SK-N-SH (cell line): ENCODE measurements at regions not wholly inside any gene's neighbourhood (a gene's known extent, or its start where the extent isn't known, plus 50 kb on each side); places are given as distances from the start of the nearest gene placed in this dataset.

ENCODE experiments used
- CTCF ChIA-PET: fragments of 300-600, 350-600 bp; formaldehyde crosslinking; extraction: SDS; loops from one replicate; lab custom pipeline; 2021; lab: Yijun Ruan, JAX
- POLR2A ChIA-PET: fragments of 350-600 bp; sonication (Branson Sonifier 250); formaldehyde crosslinking; extraction: SDS; loops from one replicate; lab custom pipeline; 2020; ENCODE audit warnings: antibody characterized with exemption, inconsistent platforms; lab: Yijun Ruan, JAX
- DNase-seq: peaks from one replicate; pipeline ENCODE4 v3.0.0; 2012
- H2AFZ ChIP-seq: fragments of 200-600 bp; sonication (generic); 2 replicates; pipeline ENCODE4 v1.8.1; 2016; ENCODE audit warnings: antibody characterized with exemption, mild to moderate bottlenecking, low read depth
- H3F3A ChIP-seq: fragments of 200-600 bp; sonication (generic); replicated peaks from 2 replicates; pipeline ENCODE3; 2016; ENCODE audit warnings: antibody characterized with exemption, mild to moderate bottlenecking; ENCODE audit not compliant: insufficient read depth
- H3K27ac ChIP-seq, 2 experiments: fragments of 200-500 bp in 1 of 2; fragments of 200-600 bp in 1 of 2; sonication (Bioruptor generic) in 1 of 2; sonication (generic), shearing (Covaris generic) in 1 of 2; 2 replicates each; pipeline versions ENCODE4 v1.5.1 to v1.6.1; 2014 to 2016; ENCODE audit warnings: low read depth in 2 of 2, inconsistent platforms in 1 of 2, low read length in 1 of 2, mild to moderate bottlenecking in 1 of 2, mixed read lengths in 1 of 2
- H3K27me3 ChIP-seq: fragments of 200-600 bp; sonication (generic), shearing (Covaris generic); 2 replicates; pipeline ENCODE4 v1.6.1; 2016; ENCODE audit warnings: mixed run types; ENCODE audit not compliant: insufficient read depth
- H3K36me3 ChIP-seq, 2 experiments: fragments of 200-500 bp in 1 of 2; fragments of 200-600 bp in 1 of 2; sonication (Bioruptor generic) in 1 of 2; sonication (generic) in 1 of 2; replicated peaks in 1 of 2; 2 replicates each; pipeline versions ENCODE3 to v1.5.1; 2014 to 2016; ENCODE audit warnings: low read length in 1 of 2, mild to moderate bottlenecking in 1 of 2; ENCODE audit not compliant: insufficient read depth in 2 of 2, control insufficient read depth in 1 of 2
- H3K4me1 ChIP-seq, 2 experiments: fragments of 200-500 bp in 1 of 2; fragments of 200-600 bp in 1 of 2; sonication (Bioruptor generic) in 1 of 2; sonication (generic), shearing (Covaris generic) in 1 of 2; 2 replicates each; pipeline versions ENCODE4 v1.5.1 to v1.6.1; 2014 to 2016; ENCODE audit warnings: low read depth in 1 of 2, low read length in 1 of 2, mixed run types in 1 of 2; ENCODE audit not compliant: insufficient read depth in 2 of 2, control insufficient read depth in 1 of 2
- H3K4me2 ChIP-seq: fragments of 200-600 bp; sonication (generic), shearing (Covaris generic); 2 replicates; pipeline ENCODE4 v1.6.1; 2017; ENCODE audit warnings: mixed run types
- H3K4me3 ChIP-seq, 2 experiments: fragments of 200-500 bp in 1 of 2; fragments of 200-600 bp in 1 of 2; sonication (Bioruptor generic) in 1 of 2; sonication (generic), shearing (Covaris generic) in 1 of 2; 2 replicates each; pipeline versions ENCODE4 v1.5.1 to v1.8.1; 2014 to 2016; ENCODE audit warnings: low read depth in 2 of 2, inconsistent platforms in 1 of 2, low read length in 1 of 2, mild to moderate bottlenecking in 1 of 2, mixed read lengths in 1 of 2, moderate library complexity in 1 of 2
- H3K79me2 ChIP-seq: fragments of 200-600 bp; sonication (generic); 2 replicates; pipeline ENCODE4 v1.8.1; 2017; ENCODE audit warnings: mild to moderate bottlenecking; ENCODE audit not compliant: insufficient read depth
- H3K9ac ChIP-seq: fragments of 200-600 bp; sonication (generic); 2 replicates; pipeline ENCODE4 v1.6.1; 2017; ENCODE audit warnings: mixed run types
- H3K9me2 ChIP-seq: fragments of 200-600 bp; sonication (generic); 2 replicates; pipeline ENCODE4 v1.6.1; 2017; ENCODE audit warnings: mixed run types
- H3K9me3 ChIP-seq: fragments of 200-600 bp; sonication (generic); 2 replicates; pipeline ENCODE4 v1.6.1; 2017; ENCODE audit warnings: mixed run types, mild to moderate bottlenecking, moderate library complexity
- H4K20me1 ChIP-seq: fragments of 200-600 bp; sonication (generic); 2 replicates; pipeline ENCODE4 v1.6.1; 2017; ENCODE audit warnings: mild to moderate bottlenecking, mixed run types; ENCODE audit not compliant: insufficient read depth
- EP300 ChIP-seq, 2 experiments: IDR thresholded peaks; 2 replicates each; pipeline versions ENCODE4 v1.4.0 to v1.6.1; 2012; ENCODE audit warnings: borderline replicate concordance in 1 of 2, low read depth in 1 of 2, low read length in 1 of 2
- FOXM1 ChIP-seq: IDR thresholded peaks from 2 replicates; pipeline ENCODE4 v1.4.0; 2012; ENCODE audit warnings: low read depth, mild to moderate bottlenecking
- RCOR1 ChIP-seq: fragments of 150-350 bp; IDR thresholded peaks from 2 replicates; pipeline ENCODE4 v1.6.1; 2017; ENCODE audit warnings: antibody characterized with exemption, low read length
- RFX5 ChIP-seq: IDR thresholded peaks from 2 replicates; pipeline ENCODE4 v1.6.1; 2012; ENCODE audit warnings: mild to moderate bottlenecking, improper control_type of control experiment, low read length
- RXRA ChIP-seq: IDR thresholded peaks from 2 replicates; pipeline ENCODE4 v1.4.0; 2012; ENCODE audit warnings: low read depth, mild to moderate bottlenecking, borderline replicate concordance
- SIN3A ChIP-seq: IDR thresholded peaks from 2 replicates; pipeline ENCODE4 v1.6.1; 2012; ENCODE audit warnings: low read depth, mild to moderate bottlenecking, low read length, moderate library complexity, borderline replicate concordance
- TAF1 ChIP-seq: IDR thresholded peaks from 2 replicates; pipeline ENCODE4 v1.6.1; 2012; ENCODE audit warnings: low read depth, mild to moderate bottlenecking, low read length, moderate library complexity, borderline replicate concordance
- whole genome bisulfite sequencing: methylation state at CpG from one replicate; pipeline ENCODE4 v1.1.6; 2017; ENCODE audit warnings: low lambda C conversion rate; 5-methylcytosine and 5-hydroxymethylcytosine counted together
- TF ChIP-seq, protein P1 (sequence below): IDR thresholded peaks from 2 replicates; pipeline ENCODE4 v1.6.1; 2012; ENCODE audit warnings: mild to moderate bottlenecking, low read depth, low read length, moderate library complexity

- Histone ChIP-seq H3K9ac (no peak overlapping the region), H3K36me3 (no peaks in the 10 kb centered on the region), H3K27me3 (no peaks in the 10 kb centered on the region), H4K20me1 (no peaks in the 10 kb centered on the region), H3K9me3 (no peaks in the 10 kb centered on the region), H3K4me1 (no peaks in the 10 kb centered on the region), H3F3A (no peaks in the 10 kb centered on the region), H3K4me2 (no peak overlapping the region), H3K4me3 (no peak overlapping the region), H3K79me2 (no peaks in the 10 kb centered on the region), H3K27ac (no peak overlapping the region), H3K9me2 (no peaks in the 10 kb centered on the region), H2AFZ (no peak overlapping the region)
- DNase-seq: no peak
- TF ChIP-seq FOXM1 (no peak), RXRA (no peak)
- TF ChIP-seq, protein P1, sequence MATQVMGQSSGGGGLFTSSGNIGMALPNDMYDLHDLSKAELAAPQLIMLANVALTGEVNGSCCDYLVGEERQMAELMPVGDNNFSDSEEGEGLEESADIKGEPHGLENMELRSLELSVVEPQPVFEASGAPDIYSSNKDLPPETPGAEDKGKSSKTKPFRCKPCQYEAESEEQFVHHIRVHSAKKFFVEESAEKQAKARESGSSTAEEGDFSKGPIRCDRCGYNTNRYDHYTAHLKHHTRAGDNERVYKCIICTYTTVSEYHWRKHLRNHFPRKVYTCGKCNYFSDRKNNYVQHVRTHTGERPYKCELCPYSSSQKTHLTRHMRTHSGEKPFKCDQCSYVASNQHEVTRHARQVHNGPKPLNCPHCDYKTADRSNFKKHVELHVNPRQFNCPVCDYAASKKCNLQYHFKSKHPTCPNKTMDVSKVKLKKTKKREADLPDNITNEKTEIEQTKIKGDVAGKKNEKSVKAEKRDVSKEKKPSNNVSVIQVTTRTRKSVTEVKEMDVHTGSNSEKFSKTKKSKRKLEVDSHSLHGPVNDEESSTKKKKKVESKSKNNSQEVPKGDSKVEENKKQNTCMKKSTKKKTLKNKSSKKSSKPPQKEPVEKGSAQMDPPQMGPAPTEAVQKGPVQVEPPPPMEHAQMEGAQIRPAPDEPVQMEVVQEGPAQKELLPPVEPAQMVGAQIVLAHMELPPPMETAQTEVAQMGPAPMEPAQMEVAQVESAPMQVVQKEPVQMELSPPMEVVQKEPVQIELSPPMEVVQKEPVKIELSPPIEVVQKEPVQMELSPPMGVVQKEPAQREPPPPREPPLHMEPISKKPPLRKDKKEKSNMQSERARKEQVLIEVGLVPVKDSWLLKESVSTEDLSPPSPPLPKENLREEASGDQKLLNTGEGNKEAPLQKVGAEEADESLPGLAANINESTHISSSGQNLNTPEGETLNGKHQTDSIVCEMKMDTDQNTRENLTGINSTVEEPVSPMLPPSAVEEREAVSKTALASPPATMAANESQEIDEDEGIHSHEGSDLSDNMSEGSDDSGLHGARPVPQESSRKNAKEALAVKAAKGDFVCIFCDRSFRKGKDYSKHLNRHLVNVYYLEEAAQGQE: no peak
- CTCF ChIA-PET: no interaction called here
- POLR2A ChIA-PET: no interaction called here
- WGBS: 35% methylated on average over 5 of the region's 5 CpGs
Measured at GRCh38 chr9:82880336-82881050, 182.4 kb downstream of the RASEF start.

- H3K9me3 ChIP-seq: no peaks in the 10 kb centered on the region
- 63% methylated on average over 1 of the region's 1 CpG for WGBS
- H2AFZ ChIP-seq: no peak overlapping the region
- POLR2A ChIA-PET: no interaction called here
- H3K9me2 ChIP-seq: no peaks in the 10 kb centered on the region
- no peak overlapping the region for H3K9ac ChIP-seq
- H3F3A ChIP-seq: no peaks in the 10 kb centered on the region
- H3K27me3 ChIP-seq: no peaks in the 10 kb centered on the region
- no peak for TF ChIP-seq EP300 (IDR thresholded peaks at IDR 0.05; ENCODE audit: borderline replicate concordance in 1 of 2, low read depth in 1 of 2, low read length in 1 of 2)
- TF ChIP-seq RFX5: no peak
- no peak for TF ChIP-seq SIN3A
- no peak for TF ChIP-seq RCOR1
- no peak for TF ChIP-seq TAF1
- H3K79me2 ChIP-seq: no peaks in the 10 kb centered on the region
- no peak overlapping the region for H3K4me3 ChIP-seq
- no peaks in the 10 kb centered on the region for H4K20me1 ChIP-seq
- CTCF ChIA-PET: no interaction called here
- H3K4me2 ChIP-seq: no peak overlapping the region
- H3K36me3 ChIP-seq: no peaks in the 10 kb centered on the region
- no peak for DNase-seq
- no peaks in the 10 kb centered on the region for H3K4me1 ChIP-seq
- no peak overlapping the region for H3K27ac ChIP-seq
Measured at GRCh38 chr9:82882138-82882537, 180.8 kb downstream of the RASEF start.
